GM10266 (cell line): ENCODE measurements at regions not wholly inside any gene's neighbourhood (a gene's known extent, or its start where the extent isn't known, plus 50 kb on each side); places are given as distances from the start of the nearest gene placed in this dataset.
A peak's percentile ranks its signal among the peaks of the same experiment; 100 is the strongest.

Source experiments
- DNase-seq: peaks from one replicate; pipeline ENCODE4 v3.0.0; 2012; ENCODE audit errors: extremely low spot score
- TF ChIP-seq, protein P1 (sequence below): IDR thresholded peaks from 2 replicates; pipeline ENCODE4 v1.5.1; 2012; ENCODE audit warnings: mild to moderate bottlenecking, low read depth; ENCODE audit not compliant: control insufficient read depth, insufficient read depth; ENCODE audit errors: missing control alignments

DNA sequence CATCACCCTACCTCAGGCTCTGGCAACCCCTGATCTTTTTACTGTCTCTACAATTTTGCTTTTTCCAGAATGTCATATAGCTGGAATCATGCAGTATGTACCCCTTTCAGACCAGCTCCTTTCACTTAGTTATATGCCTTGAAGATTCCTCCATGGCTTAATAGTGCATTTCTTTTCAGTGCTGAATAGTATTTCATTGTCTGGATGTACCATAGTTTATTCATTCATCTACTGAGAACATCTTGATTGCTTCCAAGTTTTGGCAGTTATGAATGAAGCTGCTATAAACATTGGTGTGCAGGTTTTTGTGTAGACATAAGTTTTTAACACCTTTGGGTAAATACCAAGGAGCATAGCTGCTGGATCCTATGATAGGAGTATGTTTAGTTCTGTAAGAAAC, 50.8 kb upstream of the ANP32A start:
- DNase-seq: no peak
- TF ChIP-seq, protein P1, sequence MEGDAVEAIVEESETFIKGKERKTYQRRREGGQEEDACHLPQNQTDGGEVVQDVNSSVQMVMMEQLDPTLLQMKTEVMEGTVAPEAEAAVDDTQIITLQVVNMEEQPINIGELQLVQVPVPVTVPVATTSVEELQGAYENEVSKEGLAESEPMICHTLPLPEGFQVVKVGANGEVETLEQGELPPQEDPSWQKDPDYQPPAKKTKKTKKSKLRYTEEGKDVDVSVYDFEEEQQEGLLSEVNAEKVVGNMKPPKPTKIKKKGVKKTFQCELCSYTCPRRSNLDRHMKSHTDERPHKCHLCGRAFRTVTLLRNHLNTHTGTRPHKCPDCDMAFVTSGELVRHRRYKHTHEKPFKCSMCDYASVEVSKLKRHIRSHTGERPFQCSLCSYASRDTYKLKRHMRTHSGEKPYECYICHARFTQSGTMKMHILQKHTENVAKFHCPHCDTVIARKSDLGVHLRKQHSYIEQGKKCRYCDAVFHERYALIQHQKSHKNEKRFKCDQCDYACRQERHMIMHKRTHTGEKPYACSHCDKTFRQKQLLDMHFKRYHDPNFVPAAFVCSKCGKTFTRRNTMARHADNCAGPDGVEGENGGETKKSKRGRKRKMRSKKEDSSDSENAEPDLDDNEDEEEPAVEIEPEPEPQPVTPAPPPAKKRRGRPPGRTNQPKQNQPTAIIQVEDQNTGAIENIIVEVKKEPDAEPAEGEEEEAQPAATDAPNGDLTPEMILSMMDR: no peak

DNA sequence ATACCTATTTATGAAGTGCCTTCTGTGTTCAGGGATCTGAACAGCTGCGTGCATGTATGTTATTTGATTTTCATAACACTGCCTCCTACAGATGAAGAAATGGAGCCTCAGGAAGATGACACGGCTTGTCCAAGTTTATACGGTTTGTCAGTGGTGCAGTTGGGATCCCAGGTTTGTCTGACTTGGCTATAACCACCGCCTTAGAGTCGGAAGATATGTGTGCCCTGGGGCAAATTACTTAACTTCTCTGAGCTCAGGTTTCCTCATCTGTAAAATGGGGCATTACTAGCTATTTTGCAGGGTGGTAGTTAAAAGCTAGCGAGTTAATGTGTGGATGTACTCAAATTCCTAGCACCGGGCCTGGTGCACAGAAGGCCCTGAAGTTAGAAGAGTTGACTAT, 54.1 kb upstream of the ANP32A start:
- TF ChIP-seq, protein P1: no peak
- DNase-seq: no peak

DNA sequence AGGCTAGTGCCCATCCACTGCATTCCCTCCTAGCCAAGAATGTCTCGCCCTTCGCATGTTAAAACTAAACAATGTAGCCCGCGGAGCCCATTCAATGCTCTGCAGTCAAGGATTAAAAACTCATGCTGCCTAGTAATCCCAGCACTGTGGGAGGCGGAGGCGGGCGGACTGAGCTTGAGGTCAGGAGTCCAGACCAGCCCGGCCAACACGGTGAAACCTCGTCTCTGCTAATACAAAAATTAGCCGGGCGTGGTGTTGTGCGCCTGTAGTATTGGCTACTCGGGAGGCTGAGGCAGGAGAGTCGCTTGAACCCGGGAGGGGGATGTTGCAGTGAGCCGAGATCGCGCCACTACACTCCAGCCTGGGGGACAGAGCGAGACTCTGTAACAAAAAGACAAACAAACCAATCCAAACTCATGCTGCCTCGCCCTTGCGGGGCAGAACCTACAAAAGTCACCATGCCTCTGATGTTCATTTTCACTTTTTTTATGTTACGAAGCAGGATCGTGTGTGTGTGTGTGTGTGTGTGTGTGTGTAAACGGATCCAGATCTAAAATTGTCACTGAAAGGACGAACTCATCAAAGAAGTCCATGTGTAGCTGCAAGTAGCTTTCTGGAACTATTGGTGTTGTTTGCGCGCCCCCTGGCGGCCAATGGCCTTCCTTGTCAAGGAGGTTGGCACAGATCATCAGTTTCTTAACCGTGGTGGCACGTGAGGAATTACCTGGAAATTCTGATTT, 54.8 kb upstream of the SPESP1 start:
- peak; percentile 79 for DNase-seq

DNA sequence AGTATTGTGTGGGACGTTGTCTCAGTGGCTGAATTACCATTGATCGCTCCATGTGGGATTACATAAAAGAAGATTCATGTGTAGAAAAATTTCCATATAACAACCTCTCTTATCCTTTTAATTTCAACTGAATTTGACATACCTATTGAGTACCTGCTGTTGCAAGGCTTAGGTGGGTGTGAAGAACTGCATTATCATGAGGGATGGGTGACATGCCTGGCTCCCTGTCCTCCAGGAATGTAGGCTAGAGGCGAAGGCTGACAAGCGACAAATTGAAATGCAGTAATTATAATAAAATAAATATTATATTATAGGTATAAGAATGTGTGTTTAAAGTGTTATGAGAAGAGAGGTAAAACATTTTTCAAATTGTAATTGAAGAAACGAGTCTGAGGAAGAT, 52.7 kb upstream of the SPESP1 start:
- TF ChIP-seq, protein P1: no peak
- no peak for DNase-seq

More for the DNA sequence above, 54.8 kb upstream of the SPESP1 start:
- TF ChIP-seq, protein P1: peak; percentile 88

DNA sequence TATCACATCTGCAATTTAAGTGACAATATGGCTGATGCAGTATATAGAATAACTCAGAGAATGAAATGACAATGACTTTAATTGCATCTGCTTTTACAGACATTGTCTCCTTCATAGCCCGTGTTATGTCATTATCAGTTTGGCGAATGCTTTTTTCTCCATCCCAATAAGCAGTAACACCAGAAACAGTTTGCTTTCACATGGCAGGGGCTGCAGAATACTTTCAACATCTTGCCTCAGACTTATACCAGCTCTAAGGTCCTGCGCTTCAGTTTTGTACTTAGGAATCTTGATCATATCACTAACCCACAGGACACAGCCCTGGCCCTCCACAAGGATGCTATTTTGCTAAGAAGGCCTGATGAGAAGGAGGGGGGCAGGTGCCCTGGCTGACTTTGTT, 49.9 kb upstream of the SPESP1 start:
- no peak for DNase-seq
- TF ChIP-seq, protein P1: no peak
